ENCODE measurements at regions not wholly inside any gene's neighbourhood (a gene's known extent, or its start where the extent isn't known, plus 50 kb on each side); places are given as distances from the start of the nearest gene placed in this dataset.

- Histone ChIP-seq H3K4me1 (ENCODE audit: insufficient read depth, low read length, poor library complexity, severe bottlenecking) (no peaks in the 10 kb centered on the region), H3K27ac (ENCODE audit: low read depth, low read length, poor library complexity, severe bottlenecking) (no peak overlapping the region), H3K36me3 (ENCODE audit: insufficient read depth, low read length, poor library complexity, severe bottlenecking) (no peaks in the 10 kb centered on the region), H3K9me3 (ENCODE audit: low read depth, low read length, poor library complexity, severe bottlenecking) (no peaks in the 10 kb centered on the region), H3K4me3 (ENCODE audit: low read depth, low read length, poor library complexity, severe bottlenecking) (no peak overlapping the region), H3K27me3 (replicated peaks; ENCODE audit: insufficient read depth, low read depth, low read length, poor library complexity) (no peaks in the 10 kb centered on the region)
- no peak for DNase-seq (ENCODE audit: low spot score)
- no peak for TF ChIP-seq CTCF (conservative IDR thresholded peaks at IDR 0.05; ENCODE audit: low read depth, low read length)
- TF ChIP-seq EZH2 (IDR thresholded peaks at IDR 0.05; ENCODE audit: borderline replicate concordance, low read depth, low read length, poor library complexity, severe bottlenecking), result no peak
- CTCF ChIA-PET, result no interaction called here
- intact Hi-C loops (cut with micrococcal nuclease; ENCODE audit: unreplicated experiment), result no loop called here
- BruUV-seq (replicated peaks), result no TSS peak
- POLR2A ChIA-PET (ENCODE audit: low non-redundant PET), result no interaction called here
Observed at GRCh38 chr13:74229242-74229641, 95.0 kb upstream of the KLF12 start.

GRCh38 chr13:74227476-74228158 is 93.4 kb upstream of the KLF12 start:
- Histone ChIP-seq H3K27ac (ENCODE audit: low read depth, low read length, poor library complexity, severe bottlenecking) (no peak overlapping the region), H3K36me3 (ENCODE audit: insufficient read depth, low read length, poor library complexity, severe bottlenecking) (no peaks in the 10 kb centered on the region), H3K4me3 (ENCODE audit: low read depth, low read length, poor library complexity, severe bottlenecking) (no peak overlapping the region), H3K27me3 (replicated peaks; ENCODE audit: insufficient read depth, low read depth, low read length, poor library complexity) (no peaks in the 10 kb centered on the region), H3K9me3 (ENCODE audit: low read depth, low read length, poor library complexity, severe bottlenecking) (no peaks in the 10 kb centered on the region), H3K4me1 (ENCODE audit: insufficient read depth, low read length, poor library complexity, severe bottlenecking) (no peaks in the 10 kb centered on the region)
- no peak for DNase-seq (ENCODE audit: low spot score)
- ChIA-PET POLR2A (ENCODE audit: low non-redundant PET) (no interaction called here), CTCF (no interaction called here)
- intact Hi-C loops (cut with micrococcal nuclease; ENCODE audit: unreplicated experiment), result no loop called here
- TF ChIP-seq CTCF (conservative IDR thresholded peaks at IDR 0.05; ENCODE audit: low read depth, low read length) (no peak), EZH2 (IDR thresholded peaks at IDR 0.05; ENCODE audit: borderline replicate concordance, low read depth, low read length, poor library complexity, severe bottlenecking) (no peak)
- BruUV-seq (replicated peaks), result no TSS peak

GRCh38 chr13:74226791-74227475 is 92.7 kb upstream of the KLF12 start:
- TF ChIP-seq CTCF (conservative IDR thresholded peaks at IDR 0.05; ENCODE audit: low read depth, low read length), result no peak
- Histone ChIP-seq H3K27me3 (replicated peaks; ENCODE audit: insufficient read depth, low read depth, low read length, poor library complexity) (no peaks in the 10 kb centered on the region), H3K4me1 (ENCODE audit: insufficient read depth, low read length, poor library complexity, severe bottlenecking) (no peaks in the 10 kb centered on the region), H3K9me3 (ENCODE audit: low read depth, low read length, poor library complexity, severe bottlenecking) (no peaks in the 10 kb centered on the region), H3K36me3 (ENCODE audit: insufficient read depth, low read length, poor library complexity, severe bottlenecking) (no peaks in the 10 kb centered on the region), H3K4me3 (ENCODE audit: low read depth, low read length, poor library complexity, severe bottlenecking) (no peak overlapping the region), H3K27ac (ENCODE audit: low read depth, low read length, poor library complexity, severe bottlenecking) (no peak overlapping the region)
- POLR2A ChIA-PET (ENCODE audit: low non-redundant PET), result no interaction called here
- CTCF ChIA-PET, result no interaction called here
- intact Hi-C loops (cut with micrococcal nuclease; ENCODE audit: unreplicated experiment), result no loop called here
- DNase-seq (ENCODE audit: low spot score), result no peak
- BruUV-seq (replicated peaks), result no TSS peak
